A549 (cell line): ENCODE measurements at regions not wholly inside any gene's neighbourhood (a gene's known extent, or its start where the extent isn't known, plus 50 kb on each side); places are given as distances from the start of the nearest gene placed in this dataset.

Experiments used
- ATAC-seq, 2 experiments: fragments of 200-7000 bp in 1 of 2; fragments of >200 bp in 1 of 2; cut with Nextera tagmentation in 1 of 2; cut with Tn5 transposase in 1 of 2; 3 replicates each; pipeline versions ENCODE4 v1.8.0 to v1.9.1; 2018 to 2020; ENCODE audit warnings: mild to moderate bottlenecking in 1 of 2, moderate library complexity in 1 of 2
- CTCF ChIA-PET: fragments of 300-600 bp; sonication (Branson Sonifier 250); formaldehyde crosslinking; extraction: SDS; loops from one replicate; lab custom pipeline; 2021; ENCODE audit warnings: antibody characterized with exemption, inconsistent platforms; lab: Yijun Ruan, JAX
- POLR2A ChIA-PET: fragments of 350-600 bp; formaldehyde crosslinking; extraction: SDS; loops from one replicate; lab custom pipeline; 2021; ENCODE audit warnings: antibody characterized with exemption, inconsistent platforms; lab: Yijun Ruan, JAX
- DNase-seq, 2 experiments: peaks; one replicate each; pipeline versions ENCODE4 v3.0.0 to v3.0.0-alpha.2; 2011 to 2016; ENCODE audit warnings: low read depth in 1 of 2, low spot score in 1 of 2
- FAIRE-seq: peaks from 2 replicates; lab custom pipeline; 2011; peaks lifted over from hg19 to GRCh38; lab: Jason Lieb, UNC
- H3K27ac ChIP-seq, 2 experiments: fragments of >200 bp; sonication (Bioruptor Twin); formaldehyde crosslinking; 3 replicates each; pipeline ENCODE4 v1.5.1; 2016 to 2017
- H3K4me1 ChIP-seq: fragments of >200 bp; sonication (Bioruptor Twin); formaldehyde crosslinking; 3 replicates; pipeline ENCODE4 v1.6.1; 2016
- H3K4me2 ChIP-seq: fragments of >200 bp; sonication (Bioruptor Twin); formaldehyde crosslinking; 3 replicates; pipeline ENCODE4 v1.6.1; 2016
- H3K4me3 ChIP-seq: fragments of >200 bp; sonication (Bioruptor Twin); formaldehyde crosslinking; 3 replicates; pipeline ENCODE4 v1.5.1; 2016
- H3K9me3 ChIP-seq: fragments of >200 bp; sonication (Bioruptor Twin); formaldehyde crosslinking; 3 replicates; pipeline ENCODE4 v1.6.1; 2016
- BHLHE40 ChIP-seq: IDR thresholded peaks from 2 replicates; pipeline ENCODE4 v1.6.1; 2012; ENCODE audit warnings: low read depth, low read length, inconsistent platforms
- CHD2 ChIP-seq: fragments of 150-350 bp; IDR thresholded peaks from 2 replicates; pipeline ENCODE4 v1.6.1; 2014; ENCODE audit warnings: low read length; ENCODE audit not compliant: partially characterized antibody
- CHD4 ChIP-seq: fragments of 200-600 bp; sonication (generic); IDR thresholded peaks from 2 replicates; pipeline ENCODE4 v1.6.1; 2016; ENCODE audit warnings: antibody characterized with exemption, mild to moderate bottlenecking, borderline replicate concordance
- FOSB ChIP-seq: fragments of 250-450 bp; sonication (Bioruptor Pico); IDR thresholded peaks from 2 replicates; pipeline ENCODE4 v1.5.0; 2020; ENCODE audit warnings: mild to moderate bottlenecking, moderate library complexity
- HDAC2 ChIP-seq: fragments of 200-600 bp; sonication (generic); IDR thresholded peaks from 2 replicates; pipeline ENCODE4 v1.6.1; 2016
- HOXA7 ChIP-seq: fragments of 250-450 bp; sonication (Bioruptor Pico); IDR thresholded peaks from 2 replicates; pipeline ENCODE4 v1.5.0; 2020; ENCODE audit warnings: mild to moderate bottlenecking, moderate library complexity
- HOXB13 ChIP-seq: fragments of 250-450 bp; sonication (Bioruptor Pico); IDR thresholded peaks from 2 replicates; pipeline ENCODE4 v1.5.0; 2020; ENCODE audit warnings: low read depth, mild to moderate bottlenecking, moderate library complexity
- JUNB ChIP-seq: fragments of >200 bp; sonication (Bioruptor Twin); formaldehyde crosslinking; IDR thresholded peaks from 2 replicates; pipeline ENCODE4 v1.6.1; 2016
- KDM1A ChIP-seq: fragments of 200-600 bp; sonication (generic); IDR thresholded peaks from 2 replicates; pipeline ENCODE4 v1.6.1; 2016; ENCODE audit warnings: low read depth, mild to moderate bottlenecking
- MAZ ChIP-seq: fragments of 150-350 bp; IDR thresholded peaks from 2 replicates; pipeline ENCODE4 v1.6.1; 2014; ENCODE audit warnings: antibody characterized with exemption, low read depth, low read length, borderline replicate concordance
- NR3C1 ChIP-seq: fragments of >200 bp; sonication (Bioruptor Twin); formaldehyde crosslinking; IDR thresholded peaks from 3 replicates; pipeline ENCODE4 v1.6.1; 2017
- PHF8 ChIP-seq: fragments of 200-600 bp; sonication (generic); IDR thresholded peaks from 2 replicates; pipeline ENCODE4 v1.6.1; 2016; ENCODE audit warnings: low read depth, mild to moderate bottlenecking, antibody characterized with exemption, moderate library complexity, borderline replicate concordance
- POLR2A ChIP-seq: IDR thresholded peaks from 2 replicates; pipeline ENCODE4 v1.6.1; 2012; ENCODE audit warnings: mild to moderate bottlenecking, low read length
- POLR2AphosphoS2 ChIP-seq: conservative IDR thresholded peaks from 2 replicates; pipeline ENCODE4 v1.6.1; 2012; ENCODE audit warnings: low read length, improper control_type of control experiment, inconsistent platforms
- RAD21 ChIP-seq, 2 experiments: fragments of >200 bp in 1 of 2; sonication (Bioruptor Twin) in 1 of 2; formaldehyde crosslinking in 1 of 2; IDR thresholded peaks in 1 of 2; conservative IDR thresholded peaks in 1 of 2; 2 replicates in 1 of 2; 3 replicates in 1 of 2; pipeline ENCODE4 v1.6.1; 2012 to 2018; ENCODE audit warnings: inconsistent platforms in 1 of 2
- RFX5 ChIP-seq: fragments of 450-650 bp; IDR thresholded peaks from 2 replicates; pipeline ENCODE4 v1.7.1; 2014; ENCODE audit warnings: antibody characterized with exemption, mild to moderate bottlenecking, moderate library complexity
- TFCP2L1 ChIP-seq: fragments of 250-450 bp; sonication (Bioruptor Pico); IDR thresholded peaks from 2 replicates; pipeline ENCODE4 v1.5.0; 2021; ENCODE audit warnings: mild to moderate bottlenecking
- WGBS: methylation state at CpG from one replicate; pipeline ENCODE4 v1.1.6; 2017; ENCODE audit errors: missing lambda C conversion rate; 5-methylcytosine and 5-hydroxymethylcytosine counted together
- TF ChIP-seq, protein P1 (sequence below): IDR thresholded peaks from 2 replicates; pipeline ENCODE4 v1.6.1; 2012
- TF ChIP-seq, protein P2 (sequence below): fragments of >200 bp; sonication (Bioruptor Twin); formaldehyde crosslinking; IDR thresholded peaks from 3 replicates; pipeline ENCODE4 v1.5.1; 2016

DNA sequence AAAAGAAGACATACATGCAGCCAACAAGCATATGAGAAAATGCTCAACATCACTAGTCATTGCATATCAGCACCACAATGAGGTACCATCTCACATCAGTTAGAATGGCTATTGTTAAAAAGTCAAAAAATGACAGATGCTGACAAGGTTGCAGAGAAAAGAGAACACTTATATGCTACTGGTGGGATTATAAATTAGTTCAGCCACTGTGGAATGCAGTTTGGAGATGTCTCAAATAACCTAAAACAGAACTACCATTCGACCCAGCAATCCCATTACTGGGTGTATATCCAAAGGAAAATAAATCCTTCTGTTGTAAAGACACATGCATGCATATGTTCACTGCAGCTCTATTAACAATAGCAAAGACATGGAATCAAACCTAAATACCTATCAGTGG is 238.4 kb downstream of the KCNC2 start (continued):
- no peak for TF ChIP-seq BHLHE40
- TF ChIP-seq, all 56 proteins: peak for 0

DNA sequence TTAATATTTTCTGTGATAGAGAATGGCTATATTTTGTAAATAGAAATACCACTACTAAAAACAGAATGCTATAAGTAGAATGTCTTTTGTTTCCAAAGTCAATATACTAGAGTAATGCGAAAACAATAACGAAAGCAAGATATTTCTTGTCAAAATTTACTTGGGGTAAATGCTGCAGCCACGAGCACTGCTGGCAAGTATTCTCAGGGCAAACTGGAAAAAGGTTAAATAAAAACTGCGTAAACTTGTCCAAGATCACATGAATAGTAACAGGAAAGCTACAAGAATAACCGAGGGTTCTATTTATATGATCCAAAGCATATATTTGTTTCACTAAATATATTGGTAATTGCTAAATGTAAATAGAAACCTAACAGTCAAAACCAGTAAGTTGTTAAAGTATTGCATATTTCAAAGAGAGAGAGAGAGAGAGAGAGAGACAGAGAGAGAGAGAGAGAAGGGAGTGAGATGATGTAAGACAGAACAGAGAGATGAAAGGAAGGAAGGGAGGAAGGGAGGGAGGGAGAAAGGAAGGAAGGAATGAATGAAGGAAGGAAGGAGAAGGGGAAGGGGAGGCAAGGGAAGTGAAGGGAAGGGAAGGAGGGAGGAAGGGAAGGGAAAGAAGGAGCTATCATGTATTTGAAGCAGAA is 231.7 kb downstream of the KCNC2 start:
- FAIRE-seq (no peak), DNase-seq (no peak), ATAC-seq (no peak)
- WGBS: 57% methylated on average over 5 of the region's 5 CpGs
- no peak overlapping the region for H3K4me3 ChIP-seq
- ChIA-PET POLR2A (no interaction called here), CTCF (no interaction called here)
- TF ChIP-seq PHF8 (no peak), RFX5 (no peak), CHD4 (no peak), RAD21 (conservative IDR thresholded peaks at IDR 0.05 in 1 of 2, IDR thresholded peaks at IDR 0.05 in 1 of 2) (no peak), HOXB13 (CRISPR knock-in tag) (no peak), POLR2AphosphoS2 (no peak), POLR2A (no peak), HDAC2 (no peak), JUNB (no peak), FOSB (CRISPR knock-in tag) (no peak), KDM1A (no peak), TFCP2L1 (CRISPR knock-in tag) (no peak), MAZ (no peak)
- H3K9me3 ChIP-seq: no peaks in the 10 kb centered on the region
- no peaks in the 10 kb centered on the region for H3K4me1 ChIP-seq
- no peak overlapping the region for H3K27ac ChIP-seq
- no peak overlapping the region for H3K4me2 ChIP-seq

DNA sequence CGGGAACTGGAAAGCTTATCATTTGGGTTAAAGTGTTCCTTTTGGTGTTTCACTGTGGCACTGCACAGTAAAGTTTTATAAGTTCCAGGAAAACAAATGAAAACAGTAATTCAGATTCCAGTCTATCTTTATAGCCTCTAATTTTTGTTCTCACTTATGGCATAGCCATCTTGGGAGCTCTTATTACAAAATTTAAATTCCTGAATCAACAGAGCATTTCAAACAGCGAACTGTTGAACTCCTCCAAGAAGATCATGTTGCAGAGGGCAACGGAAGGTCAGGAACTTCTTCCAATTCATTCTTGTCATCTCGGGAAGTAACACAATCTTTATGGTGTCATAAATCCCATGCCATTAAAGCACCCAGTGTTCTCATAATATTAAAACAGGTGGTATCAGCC is 229.1 kb downstream of the KCNC2 start:
- ATAC-seq: no peak
- no peak for TF ChIP-seq HOXA7
- TF ChIP-seq, protein P1, sequence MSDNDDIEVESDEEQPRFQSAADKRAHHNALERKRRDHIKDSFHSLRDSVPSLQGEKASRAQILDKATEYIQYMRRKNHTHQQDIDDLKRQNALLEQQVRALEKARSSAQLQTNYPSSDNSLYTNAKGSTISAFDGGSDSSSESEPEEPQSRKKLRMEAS: no peak
- ChIA-PET POLR2A (interaction anchor here (0.7 kb wide), 1 partner anchor 89 kb away, joined by 7 read pairs; no protein-coding TSS in a partner anchor), CTCF (no interaction called here)
- 0 out of 3 replicates have a peak overlapping the region, but pooled peaks have one; percentile 8 for H3K4me2 ChIP-seq
- H3K4me1 ChIP-seq: no peaks in the 10 kb centered on the region
- no peak overlapping the region for H3K4me3 ChIP-seq
- no peaks in the 10 kb centered on the region for H3K9me3 ChIP-seq
- 19% methylated on average over 4 of the region's 4 CpGs for WGBS
- DNase-seq: peak in 1 of 2 experiments; percentile 38
- FAIRE-seq: no peak
- no peak overlapping the region for H3K27ac ChIP-seq

DNA sequence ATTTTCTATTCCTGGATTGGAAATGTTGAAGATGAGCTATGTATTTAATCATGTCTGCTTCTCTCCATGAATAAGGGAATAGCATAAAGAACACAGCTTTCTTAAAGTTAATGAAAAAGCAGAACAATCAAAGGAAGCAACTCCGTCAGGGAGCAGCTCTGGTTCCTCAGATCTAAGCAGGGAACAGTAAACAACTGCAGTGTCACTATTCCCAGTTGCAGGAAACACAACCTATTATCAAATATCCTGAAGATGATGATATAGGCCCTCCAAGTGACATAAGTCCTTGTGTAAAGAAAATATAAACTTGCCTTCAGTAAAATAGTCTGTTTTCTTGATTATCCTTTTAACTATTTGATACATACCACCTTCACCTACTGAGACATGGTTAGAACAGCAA is 228.1 kb downstream of the KCNC2 start:
- ChIA-PET CTCF (no interaction called here), POLR2A (no interaction called here)
- H3K4me2 ChIP-seq: no peak overlapping the region
- no peaks in the 10 kb centered on the region for H3K9me3 ChIP-seq
- H3K4me3 ChIP-seq: no peak overlapping the region
- no peak overlapping the region for H3K27ac ChIP-seq
- FAIRE-seq: no peak
- H3K4me1 ChIP-seq: no peaks in the 10 kb centered on the region
- WGBS: 74% methylated on average over 1 of the region's 1 CpG
- TF ChIP-seq CHD4: no peak
- no peak for TF ChIP-seq POLR2AphosphoS2
- TF ChIP-seq, protein P2, sequence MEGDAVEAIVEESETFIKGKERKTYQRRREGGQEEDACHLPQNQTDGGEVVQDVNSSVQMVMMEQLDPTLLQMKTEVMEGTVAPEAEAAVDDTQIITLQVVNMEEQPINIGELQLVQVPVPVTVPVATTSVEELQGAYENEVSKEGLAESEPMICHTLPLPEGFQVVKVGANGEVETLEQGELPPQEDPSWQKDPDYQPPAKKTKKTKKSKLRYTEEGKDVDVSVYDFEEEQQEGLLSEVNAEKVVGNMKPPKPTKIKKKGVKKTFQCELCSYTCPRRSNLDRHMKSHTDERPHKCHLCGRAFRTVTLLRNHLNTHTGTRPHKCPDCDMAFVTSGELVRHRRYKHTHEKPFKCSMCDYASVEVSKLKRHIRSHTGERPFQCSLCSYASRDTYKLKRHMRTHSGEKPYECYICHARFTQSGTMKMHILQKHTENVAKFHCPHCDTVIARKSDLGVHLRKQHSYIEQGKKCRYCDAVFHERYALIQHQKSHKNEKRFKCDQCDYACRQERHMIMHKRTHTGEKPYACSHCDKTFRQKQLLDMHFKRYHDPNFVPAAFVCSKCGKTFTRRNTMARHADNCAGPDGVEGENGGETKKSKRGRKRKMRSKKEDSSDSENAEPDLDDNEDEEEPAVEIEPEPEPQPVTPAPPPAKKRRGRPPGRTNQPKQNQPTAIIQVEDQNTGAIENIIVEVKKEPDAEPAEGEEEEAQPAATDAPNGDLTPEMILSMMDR: no peak
- no peak for TF ChIP-seq CHD2
- no peak for TF ChIP-seq NR3C1
- no peak for ATAC-seq
- no peak for DNase-seq
